A549 (cell line): ENCODE measurements at regions not wholly inside any gene's neighbourhood (a gene's known extent, or its start where the extent isn't known, plus 50 kb on each side); places are given as distances from the start of the nearest gene placed in this dataset.

Experiments
- ATAC-seq, 2 experiments: fragments of 200-7000 bp in 1 of 2; fragments of >200 bp in 1 of 2; cut with Nextera tagmentation in 1 of 2; cut with Tn5 transposase in 1 of 2; 3 replicates each; pipeline versions ENCODE4 v1.8.0 to v1.9.1; 2018 to 2020; ENCODE audit warnings: mild to moderate bottlenecking in 1 of 2, moderate library complexity in 1 of 2
- CTCF ChIA-PET: fragments of 300-600 bp; sonication (Branson Sonifier 250); formaldehyde crosslinking; extraction: SDS; loops from one replicate; lab custom pipeline; 2021; ENCODE audit warnings: antibody characterized with exemption, inconsistent platforms; lab: Yijun Ruan, JAX
- POLR2A ChIA-PET: fragments of 350-600 bp; formaldehyde crosslinking; extraction: SDS; loops from one replicate; lab custom pipeline; 2021; ENCODE audit warnings: antibody characterized with exemption, inconsistent platforms; lab: Yijun Ruan, JAX
- DNase-seq, 2 experiments: peaks; one replicate each; pipeline versions ENCODE4 v3.0.0 to v3.0.0-alpha.2; 2011 to 2016; ENCODE audit warnings: low read depth in 1 of 2, low spot score in 1 of 2
- FAIRE-seq: peaks from 2 replicates; lab custom pipeline; 2011; peaks lifted over from hg19 to GRCh38; lab: Jason Lieb, UNC
- H3K27ac ChIP-seq, 2 experiments: fragments of >200 bp; sonication (Bioruptor Twin); formaldehyde crosslinking; 3 replicates each; pipeline ENCODE4 v1.5.1; 2016 to 2017
- H3K4me1 ChIP-seq: fragments of >200 bp; sonication (Bioruptor Twin); formaldehyde crosslinking; 3 replicates; pipeline ENCODE4 v1.6.1; 2016
- H3K4me2 ChIP-seq: fragments of >200 bp; sonication (Bioruptor Twin); formaldehyde crosslinking; 3 replicates; pipeline ENCODE4 v1.6.1; 2016
- H3K4me3 ChIP-seq: fragments of >200 bp; sonication (Bioruptor Twin); formaldehyde crosslinking; 3 replicates; pipeline ENCODE4 v1.5.1; 2016
- H3K9me3 ChIP-seq: fragments of >200 bp; sonication (Bioruptor Twin); formaldehyde crosslinking; 3 replicates; pipeline ENCODE4 v1.6.1; 2016
- BCL3 ChIP-seq: fragments of >200 bp; sonication (Bioruptor Twin); formaldehyde crosslinking; IDR thresholded peaks from 3 replicates; pipeline ENCODE4 v1.6.1; 2016
- BHLHE40 ChIP-seq: IDR thresholded peaks from 2 replicates; pipeline ENCODE4 v1.6.1; 2012; ENCODE audit warnings: low read depth, low read length, inconsistent platforms
- CBX2 ChIP-seq: fragments of 200-600 bp; sonication (generic); IDR thresholded peaks from 2 replicates; pipeline ENCODE4 v1.6.1; 2016; ENCODE audit warnings: low read depth, mild to moderate bottlenecking, borderline replicate concordance
- CTCF ChIP-seq: fragments of >200 bp; sonication (Bioruptor Twin); formaldehyde crosslinking; IDR thresholded peaks from 3 replicates; pipeline ENCODE4 v1.5.1; 2016
- E2F6 ChIP-seq: IDR thresholded peaks from 2 replicates; pipeline ENCODE4 v1.6.1; 2012; ENCODE audit warnings: low read depth, borderline replicate concordance
- ESRRA ChIP-seq: fragments of 150-350 bp; IDR thresholded peaks from 2 replicates; pipeline ENCODE4 v1.6.1; 2014; ENCODE audit warnings: mild to moderate bottlenecking, low read length, borderline replicate concordance
- FOSB ChIP-seq: fragments of 250-450 bp; sonication (Bioruptor Pico); IDR thresholded peaks from 2 replicates; pipeline ENCODE4 v1.5.0; 2020; ENCODE audit warnings: mild to moderate bottlenecking, moderate library complexity
- HDAC2 ChIP-seq: fragments of 200-600 bp; sonication (generic); IDR thresholded peaks from 2 replicates; pipeline ENCODE4 v1.6.1; 2016
- HOXA7 ChIP-seq: fragments of 250-450 bp; sonication (Bioruptor Pico); IDR thresholded peaks from 2 replicates; pipeline ENCODE4 v1.5.0; 2020; ENCODE audit warnings: mild to moderate bottlenecking, moderate library complexity
- HOXB5 ChIP-seq: fragments of 250-450 bp; sonication (Bioruptor Pico); IDR thresholded peaks from 2 replicates; pipeline ENCODE4 v1.5.0; 2020; ENCODE audit warnings: mild to moderate bottlenecking, moderate library complexity
- NPAS2 ChIP-seq: fragments of 250-450 bp; sonication (Bioruptor Pico); IDR thresholded peaks from 2 replicates; pipeline ENCODE4 v1.8.0; 2022; ENCODE audit warnings: mild to moderate bottlenecking, moderate library complexity, borderline replicate concordance
- PBX3 ChIP-seq: IDR thresholded peaks from 2 replicates; pipeline ENCODE4 v1.6.1; 2012
- POLR2A ChIP-seq: IDR thresholded peaks from 2 replicates; pipeline ENCODE4 v1.6.1; 2012; ENCODE audit warnings: mild to moderate bottlenecking, low read length
- RARB ChIP-seq: fragments of 250-450 bp; sonication (Bioruptor Pico); IDR thresholded peaks from 2 replicates; pipeline ENCODE4 v1.8.0; 2021; ENCODE audit warnings: mild to moderate bottlenecking, moderate library complexity
- RCOR1 ChIP-seq: fragments of 150-350 bp; IDR thresholded peaks from 2 replicates; pipeline ENCODE4 v1.6.1; 2014; ENCODE audit warnings: antibody characterized with exemption, low read length, low read depth
- SMC3 ChIP-seq: fragments of >200 bp; sonication (Bioruptor Twin); formaldehyde crosslinking; IDR thresholded peaks from 3 replicates; pipeline ENCODE4 v1.6.1; 2018; ENCODE audit warnings: inconsistent platforms
- SREBF2 ChIP-seq: fragments of 450-650 bp; IDR thresholded peaks from 2 replicates; pipeline ENCODE4 v1.6.1; 2014; ENCODE audit warnings: mild to moderate bottlenecking, moderate library complexity
- TFCP2L1 ChIP-seq: fragments of 250-450 bp; sonication (Bioruptor Pico); IDR thresholded peaks from 2 replicates; pipeline ENCODE4 v1.5.0; 2021; ENCODE audit warnings: mild to moderate bottlenecking
- ZC3H11A ChIP-seq: fragments of 450-650 bp; IDR thresholded peaks from 2 replicates; pipeline ENCODE4 v1.6.1; 2014; ENCODE audit warnings: antibody characterized with exemption, mild to moderate bottlenecking
- WGBS: methylation state at CpG from one replicate; pipeline ENCODE4 v1.1.6; 2017; ENCODE audit errors: missing lambda C conversion rate; 5-methylcytosine and 5-hydroxymethylcytosine counted together
- TF ChIP-seq, protein P1 (sequence below): IDR thresholded peaks from 2 replicates; pipeline ENCODE4 v1.6.1; 2012
- TF ChIP-seq, protein P2 (sequence below): fragments of 250-450 bp; sonication (Bioruptor Pico); IDR thresholded peaks from 2 replicates; pipeline ENCODE4 v1.5.0; 2021; ENCODE audit warnings: mild to moderate bottlenecking, moderate library complexity, borderline replicate concordance
- TF ChIP-seq, protein P3 (sequence below): fragments of 450-650 bp; IDR thresholded peaks from 2 replicates; pipeline ENCODE4 v1.6.1; 2014; ENCODE audit warnings: antibody characterized with exemption

GRCh38 chr13:50561739-50562138, 281.8 kb downstream of the DLEU7 start:
- TF ChIP-seq, protein P1, sequence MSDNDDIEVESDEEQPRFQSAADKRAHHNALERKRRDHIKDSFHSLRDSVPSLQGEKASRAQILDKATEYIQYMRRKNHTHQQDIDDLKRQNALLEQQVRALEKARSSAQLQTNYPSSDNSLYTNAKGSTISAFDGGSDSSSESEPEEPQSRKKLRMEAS = no peak
- TF ChIP-seq SREBF2 = no peak
- no peak for TF ChIP-seq HOXB5 (CRISPR knock-in tag)
- TF ChIP-seq ZC3H11A = no peak
- no peak for TF ChIP-seq TFCP2L1 (CRISPR knock-in tag)
- Histone ChIP-seq H3K4me2 (no peak overlapping the region), H3K27ac (no peak overlapping the region), H3K4me1 (no peaks in the 10 kb centered on the region), H3K4me3 (no peak overlapping the region), H3K9me3 (no peaks in the 10 kb centered on the region)
- ChIA-PET POLR2A (no interaction called here), CTCF (interaction anchor here (0.7 to 1.4 kb wide), 2 partner anchors 9 to 20 kb away, joined by 3 to 5 read pairs; no protein-coding TSS in a partner anchor)
- ATAC-seq (no peak), DNase-seq (no peak), FAIRE-seq (no peak)

DNA sequence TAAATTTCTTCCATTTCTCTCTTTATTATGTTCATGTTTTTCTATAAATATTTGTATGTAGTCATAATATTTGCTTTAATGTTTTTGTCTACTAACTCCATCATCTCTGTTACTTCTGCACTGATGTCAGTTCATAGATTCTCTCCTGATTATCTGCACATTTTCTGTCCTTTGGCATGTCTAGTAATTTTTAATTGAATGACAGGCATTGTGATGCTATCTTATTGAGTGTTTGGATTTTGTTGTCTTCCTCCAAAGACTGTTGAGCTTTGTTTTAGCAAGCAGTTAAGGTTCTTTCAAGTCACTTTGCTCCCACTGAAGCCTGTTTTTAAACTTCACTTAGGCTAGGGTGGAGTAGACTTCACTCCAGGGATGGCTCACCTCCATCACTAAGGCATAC, 276.8 kb downstream of the DLEU7 start:
- POLR2A ChIA-PET = no interaction called here
- ATAC-seq (no peak), DNase-seq (no peak), FAIRE-seq (no peak)
- no peak for TF ChIP-seq BHLHE40
- CTCF ChIA-PET = no interaction called here
- Histone ChIP-seq H3K27ac (no peak overlapping the region), H3K4me2 (no peak overlapping the region), H3K9me3 (no peaks in the 10 kb centered on the region), H3K4me3 (no peak overlapping the region), H3K4me1 (no peaks in the 10 kb centered on the region)

GRCh38 chr13:50572129-50572528, 271.4 kb downstream of the DLEU7 start:
- CTCF ChIA-PET = no interaction called here
- Histone ChIP-seq H3K4me2 (no peak overlapping the region), H3K4me1 (no peaks in the 10 kb centered on the region), H3K9me3 (no peaks in the 10 kb centered on the region), H3K4me3 (no peak overlapping the region), H3K27ac (no peak overlapping the region)
- FAIRE-seq = no peak
- no peak for DNase-seq
- no peak for ATAC-seq
- 83% methylated on average over 3 of the region's 3 CpGs for WGBS
- POLR2A ChIA-PET = no interaction called here
- TF ChIP-seq POLR2A = no peak
- no peak for TF ChIP-seq HOXA7
- TF ChIP-seq, all 56 proteins: peak for 0

DNA sequence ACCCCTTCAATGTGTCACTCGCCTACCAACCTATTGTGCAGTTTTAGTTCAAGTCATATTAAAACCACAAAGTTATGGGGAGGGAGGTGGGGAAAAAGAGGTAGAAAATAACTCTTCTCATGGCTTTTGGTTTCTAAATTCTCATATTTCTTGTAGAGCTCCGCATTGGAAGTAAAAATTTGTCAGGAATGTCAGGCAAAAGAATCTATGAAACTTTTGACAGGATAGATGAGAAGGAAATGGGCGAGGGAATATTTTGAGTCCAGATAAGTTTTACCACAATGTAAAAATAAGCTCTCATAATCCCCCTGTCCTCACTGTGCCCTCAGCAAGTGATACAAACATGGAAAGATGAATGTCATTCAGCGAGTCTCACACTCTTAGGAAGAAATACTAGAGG, 270.4 kb downstream of the DLEU7 start:
- ATAC-seq = no peak
- H3K4me3 ChIP-seq = no peak overlapping the region
- H3K27ac ChIP-seq = no peak overlapping the region
- 44% methylated on average over 4 of the region's 4 CpGs for WGBS
- TF ChIP-seq CTCF = no peak
- no peak for TF ChIP-seq NPAS2 (CRISPR knock-in tag)
- TF ChIP-seq ZC3H11A = no peak
- no peak for TF ChIP-seq ESRRA
- TF ChIP-seq, all 56 proteins: peak for 0
- ChIA-PET CTCF (interaction anchor here (0.6 kb wide), 1 partner anchor 553 kb away, joined by 4 read pairs; no protein-coding TSS in a partner anchor), POLR2A (no interaction called here)
- no peaks in the 10 kb centered on the region for H3K9me3 ChIP-seq
- H3K4me2 ChIP-seq = no peak overlapping the region
- no peaks in the 10 kb centered on the region for H3K4me1 ChIP-seq
- no peak for DNase-seq
- no peak for FAIRE-seq

GRCh38 chr13:50574731-50575130, 268.8 kb downstream of the DLEU7 start:
- 84% methylated on average over 3 of the region's 3 CpGs for WGBS
- no peak overlapping the region for H3K4me3 ChIP-seq
- no peaks in the 10 kb centered on the region for H3K4me1 ChIP-seq
- no peak overlapping the region for H3K4me2 ChIP-seq
- H3K9me3 ChIP-seq = no peaks in the 10 kb centered on the region
- POLR2A ChIA-PET = no interaction called here
- CTCF ChIA-PET = no interaction called here
- DNase-seq = no peak
- H3K27ac ChIP-seq = no peak overlapping the region
- no peak for FAIRE-seq
- ATAC-seq = no peak
- TF ChIP-seq, protein P2, sequence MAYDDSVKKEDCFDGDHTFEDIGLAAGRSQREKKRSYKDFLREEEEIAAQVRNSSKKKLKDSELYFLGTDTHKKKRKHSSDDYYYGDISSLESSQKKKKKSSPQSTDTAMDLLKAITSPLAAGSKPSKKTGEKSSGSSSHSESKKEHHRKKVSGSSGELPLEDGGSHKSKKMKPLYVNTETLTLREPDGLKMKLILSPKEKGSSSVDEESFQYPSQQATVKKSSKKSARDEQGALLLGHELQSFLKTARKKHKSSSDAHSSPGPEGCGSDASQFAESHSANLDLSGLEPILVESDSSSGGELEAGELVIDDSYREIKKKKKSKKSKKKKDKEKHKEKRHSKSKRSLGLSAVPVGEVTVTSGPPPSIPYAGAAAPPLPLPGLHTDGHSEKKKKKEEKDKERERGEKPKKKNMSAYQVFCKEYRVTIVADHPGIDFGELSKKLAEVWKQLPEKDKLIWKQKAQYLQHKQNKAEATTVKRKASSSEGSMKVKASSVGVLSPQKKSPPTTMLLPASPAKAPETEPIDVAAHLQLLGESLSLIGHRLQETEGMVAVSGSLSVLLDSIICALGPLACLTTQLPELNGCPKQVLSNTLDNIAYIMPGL = no peak
- no peak for TF ChIP-seq PBX3
- TF ChIP-seq FOSB (CRISPR knock-in tag) = no peak
- TF ChIP-seq RCOR1 = no peak
- TF ChIP-seq CBX2 = no peak
- no peak for TF ChIP-seq SMC3
- no peak for TF ChIP-seq BCL3
- no peak for TF ChIP-seq HDAC2
- TF ChIP-seq RARB (CRISPR knock-in tag) = no peak
- TF ChIP-seq, protein P3, sequence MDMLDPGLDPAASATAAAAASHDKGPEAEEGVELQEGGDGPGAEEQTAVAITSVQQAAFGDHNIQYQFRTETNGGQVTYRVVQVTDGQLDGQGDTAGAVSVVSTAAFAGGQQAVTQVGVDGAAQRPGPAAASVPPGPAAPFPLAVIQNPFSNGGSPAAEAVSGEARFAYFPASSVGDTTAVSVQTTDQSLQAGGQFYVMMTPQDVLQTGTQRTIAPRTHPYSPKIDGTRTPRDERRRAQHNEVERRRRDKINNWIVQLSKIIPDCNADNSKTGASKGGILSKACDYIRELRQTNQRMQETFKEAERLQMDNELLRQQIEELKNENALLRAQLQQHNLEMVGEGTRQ = no peak
- no peak for TF ChIP-seq E2F6
